Neutrophil (primary cell): ENCODE measurements at regions not wholly inside any gene's neighbourhood (a gene's known extent, or its start where the extent isn't known, plus 50 kb on each side); places are given as distances from the start of the nearest gene placed in this dataset.
"Not testable (repeated sequence)": the region's sequence is repeated elsewhere in the genome, so short reads cannot be mapped to it uniquely, and the experiment has no call there.

Source experiments
- H3K27ac ChIP-seq: fragments of 200-600 bp; sonication (generic); 2 replicates; pipeline ENCODE4 v1.5.1; 2016; ENCODE audit warnings: mild to moderate bottlenecking, moderate library complexity
- H3K27me3 ChIP-seq: fragments of 200-600 bp; sonication (generic); 2 replicates; pipeline ENCODE4 v1.6.0; 2016; ENCODE audit warnings: mild to moderate bottlenecking
- H3K36me3 ChIP-seq: fragments of 200-600 bp; sonication (generic); 2 replicates; pipeline ENCODE4 v1.5.1; 2017
- H3K4me1 ChIP-seq, 2 experiments: fragments of 200-600 bp in 1 of 2; sonication (generic) in 1 of 2; 1 replicate in 1 of 2; 2 replicates in 1 of 2; pipeline versions ENCODE4 v1.5.1 to v1.6.1; 2013 to 2016; ENCODE audit warnings: low read depth in 1 of 2, low read length in 1 of 2, mild to moderate bottlenecking in 1 of 2, moderate library complexity in 1 of 2; ENCODE audit not compliant: control insufficient read depth in 1 of 2, insufficient read depth in 1 of 2
- H3K4me3 ChIP-seq, 2 experiments: fragments of 200-600 bp in 1 of 2; sonication (generic) in 1 of 2; 1 replicate in 1 of 2; 2 replicates in 1 of 2; pipeline ENCODE4 v1.5.1; 2013 to 2016; ENCODE audit warnings: low read depth in 1 of 2, low read length in 1 of 2, mild to moderate bottlenecking in 1 of 2, moderate library complexity in 1 of 2
- H3K9me3 ChIP-seq: fragments of 200-600 bp; sonication (generic); 2 replicates; pipeline ENCODE4 v1.5.1; 2016
- CTCF ChIP-seq: fragments of 200-600 bp; sonication (generic); IDR thresholded peaks from 2 replicates; pipeline ENCODE4 v1.5.1; 2016; ENCODE audit warnings: antibody characterized with exemption

- no peak overlapping the region for H3K27ac ChIP-seq
- no peaks in the 10 kb centered on the region for H3K9me3 ChIP-seq
These were observed 115.5 kb downstream of the PPIAL4G start for GRCh38 chr1:148367596-148367995.

GRCh38 chr1:148366136-148366753 lies 116.9 kb downstream of the PPIAL4G start:
- H3K4me1 ChIP-seq = peaks cover 22 to 24% of the 10 kb centered on the region in 2 experiments
- not testable (repeated sequence) for H3K36me3 ChIP-seq, H3K27ac ChIP-seq, H3K4me3 ChIP-seq, H3K9me3 ChIP-seq
- H3K27me3 ChIP-seq = peaks cover 32% of the 10 kb centered on the region

More at GRCh38 chr1:148367596-148367995, 115.5 kb downstream of the PPIAL4G start:
- no peak for TF ChIP-seq CTCF
- peaks cover 18% of the 10 kb centered on the region for H3K27me3 ChIP-seq
- H3K4me3 ChIP-seq = no peak overlapping the region
- H3K4me1 ChIP-seq = peaks cover 24 to 25% of the 10 kb centered on the region in 2 experiments
- H3K36me3 ChIP-seq = no peaks in the 10 kb centered on the region

GRCh38 chr1:148365151-148365550 lies 118.0 kb downstream of the PPIAL4G start:
- H3K4me3 ChIP-seq, H3K36me3 ChIP-seq: not testable (repeated sequence)
- peaks cover 43% of the 10 kb centered on the region for H3K27me3 ChIP-seq

GRCh38 chr1:148363979-148364378 lies 119.1 kb downstream of the PPIAL4G start:
- H3K27ac ChIP-seq, H3K36me3 ChIP-seq, H3K9me3 ChIP-seq, H3K4me3 ChIP-seq: not testable (repeated sequence)
- H3K27me3 ChIP-seq = peaks cover 50% of the 10 kb centered on the region
- H3K4me1 ChIP-seq = peaks cover 15 to 18% of the 10 kb centered on the region in 2 experiments

More at GRCh38 chr1:148365151-148365550, 118.0 kb downstream of the PPIAL4G start:
- peaks cover 16 to 18% of the 10 kb centered on the region in 2 experiments for H3K4me1 ChIP-seq
- not testable (repeated sequence) for H3K9me3 ChIP-seq, H3K27ac ChIP-seq

- Histone ChIP-seq H3K9me3 (no peaks in the 10 kb centered on the region), H3K27ac (no peak overlapping the region), H3K4me1 (peaks cover 15 to 18% of the 10 kb centered on the region in 2 experiments), H3K36me3 (no peaks in the 10 kb centered on the region), H3K4me3 (no peak overlapping the region), H3K27me3 (peaks cover 52% of the 10 kb centered on the region)
- TF ChIP-seq CTCF = no peak
These were observed 119.7 kb downstream of the PPIAL4G start for GRCh38 chr1:148363439-148363810.

- no peak overlapping the region for H3K4me3 ChIP-seq
- TF ChIP-seq CTCF = no peak
- H3K36me3 ChIP-seq = no peaks in the 10 kb centered on the region
These were observed 120.3 kb downstream of the PPIAL4G start for GRCh38 chr1:148362626-148363438.

DNA sequence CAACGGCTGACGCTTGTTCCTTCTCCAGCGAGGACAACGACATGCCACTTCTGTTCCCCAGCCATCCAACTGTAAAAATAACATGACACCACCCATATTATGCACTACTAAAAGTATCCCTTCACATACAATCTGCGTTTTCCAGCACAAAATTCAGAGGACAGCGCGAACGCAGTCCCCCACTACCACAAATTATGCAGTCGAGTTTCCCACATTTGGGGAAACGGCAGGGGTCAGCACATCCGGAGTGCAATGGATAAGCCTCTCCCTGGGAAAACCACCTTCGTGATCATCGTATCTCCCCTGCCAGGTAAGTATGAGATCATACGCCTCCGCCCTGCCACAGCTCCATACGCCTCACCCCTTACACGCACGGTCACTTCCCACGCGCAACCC lies 120.9 kb downstream of the PPIAL4G start:
- TF ChIP-seq CTCF = no peak
- H3K36me3 ChIP-seq = no peaks in the 10 kb centered on the region
- peaks cover 15 to 18% of the 10 kb centered on the region in 2 experiments for H3K4me1 ChIP-seq
- H3K27me3 ChIP-seq = peaks cover 64% of the 10 kb centered on the region
- peak overlapping the region; percentile 58 to 62 for H3K4me3 ChIP-seq
- H3K27ac ChIP-seq = no peak overlapping the region
- H3K9me3 ChIP-seq = no peaks in the 10 kb centered on the region

More at GRCh38 chr1:148362626-148363438, 120.3 kb downstream of the PPIAL4G start:
- Histone ChIP-seq H3K4me1 (peaks cover 15 to 18% of the 10 kb centered on the region in 2 experiments), H3K9me3 (no peaks in the 10 kb centered on the region), H3K27ac (no peak overlapping the region), H3K27me3 (peaks cover 58% of the 10 kb centered on the region)
